Duodenal mucosa (tissue), 2 donors: ENCODE measurements at regions not wholly inside any gene's neighbourhood (a gene's known extent, or its start where the extent isn't known, plus 50 kb on each side); places are given as distances from the start of the nearest gene placed in this dataset.
"Not testable (repeated sequence)": the region's sequence is repeated elsewhere in the genome, so short reads cannot be mapped to it uniquely, and the experiment has no call there.

Experiments used
- H3K27ac ChIP-seq: one replicate; pipeline ENCODE4 v1.7.0; 2013; ENCODE audit warnings: low read depth, low read length
- H3K27me3 ChIP-seq, 2 donors: one replicate each; pipeline ENCODE4 v1.7.0; 2013; ENCODE audit warnings: low read length in 2 of 2, control low read depth in 1 of 2; ENCODE audit not compliant: insufficient read depth in 2 of 2, control insufficient read depth in 1 of 2
- H3K36me3 ChIP-seq, 2 donors: one replicate each; pipeline ENCODE4 v1.7.0; 2013; ENCODE audit warnings: low read length in 2 of 2, control low read depth in 1 of 2; ENCODE audit not compliant: insufficient read depth in 2 of 2, control insufficient read depth in 1 of 2
- H3K4me1 ChIP-seq, 2 donors: one replicate each; pipeline ENCODE4 v1.7.0; 2013; ENCODE audit warnings: low read length in 2 of 2, control low read depth in 1 of 2; ENCODE audit not compliant: insufficient read depth in 2 of 2, control insufficient read depth in 1 of 2
- H3K4me3 ChIP-seq, 2 donors: one replicate each; pipeline ENCODE4 v1.7.0; 2013; ENCODE audit warnings: low read length in 2 of 2, low read depth in 1 of 2
- H3K9ac ChIP-seq, 2 donors: one replicate each; pipeline ENCODE4 v1.7.0; 2013; ENCODE audit warnings: low read length in 2 of 2, low read depth in 1 of 2
- H3K9me3 ChIP-seq, 2 donors: one replicate each; pipeline ENCODE4 v1.7.0; 2013; ENCODE audit warnings: low read length in 2 of 2, control low read depth in 1 of 2; ENCODE audit not compliant: control insufficient read depth in 1 of 2

- Histone ChIP-seq H3K4me3 (no peak overlapping the region), H3K36me3 (no peaks in the 10 kb centered on the region), H3K9ac (no peak overlapping the region), H3K9me3 (no peaks in the 10 kb centered on the region), H3K4me1 (peaks cover under 1 to 7% of the 10 kb centered on the region in 2 donors), H3K27ac (no peak overlapping the region), H3K27me3 (no peaks in the 10 kb centered on the region)
Observed at GRCh38 chr1:60918867-60919266, 163.5 kb upstream of the NFIA start.

GRCh38 chr1:60916906-60917305 lies 165.5 kb upstream of the NFIA start:
- H3K9me3 ChIP-seq = no peaks in the 10 kb centered on the region
- H3K4me1 ChIP-seq = no peaks in the 10 kb centered on the region
- no peak overlapping the region for H3K27ac ChIP-seq
- no peak overlapping the region for H3K4me3 ChIP-seq
- H3K9ac ChIP-seq = no peak overlapping the region
- H3K36me3 ChIP-seq = no peaks in the 10 kb centered on the region
- H3K27me3 ChIP-seq = no peaks in the 10 kb centered on the region

DNA sequence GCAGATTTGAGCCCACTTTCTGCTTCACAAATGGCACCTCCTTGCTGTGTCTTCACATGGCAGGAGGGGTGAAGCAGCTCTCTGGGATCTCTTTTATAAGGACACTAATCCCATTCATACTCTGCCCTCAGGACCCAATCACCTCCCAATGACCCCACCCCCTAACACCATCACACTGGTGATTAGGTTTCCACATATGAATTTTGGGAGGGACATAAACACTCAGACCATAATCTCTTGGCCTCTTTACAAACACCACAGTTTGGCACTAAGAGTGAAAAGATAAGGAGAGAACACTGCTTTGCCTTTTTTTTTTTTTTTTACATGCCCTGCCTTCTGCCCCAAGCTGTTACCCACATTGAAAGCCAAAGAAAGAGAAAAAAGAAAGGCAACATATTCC lies 166.2 kb upstream of the NFIA start:
- H3K9me3 ChIP-seq = no peaks in the 10 kb centered on the region
- no peak overlapping the region for H3K9ac ChIP-seq
- H3K4me1 ChIP-seq = no peaks in the 10 kb centered on the region
- H3K4me3 ChIP-seq = no peak overlapping the region
- no peak overlapping the region for H3K27ac ChIP-seq
- no peaks in the 10 kb centered on the region for H3K27me3 ChIP-seq
- H3K36me3 ChIP-seq = no peaks in the 10 kb centered on the region

DNA sequence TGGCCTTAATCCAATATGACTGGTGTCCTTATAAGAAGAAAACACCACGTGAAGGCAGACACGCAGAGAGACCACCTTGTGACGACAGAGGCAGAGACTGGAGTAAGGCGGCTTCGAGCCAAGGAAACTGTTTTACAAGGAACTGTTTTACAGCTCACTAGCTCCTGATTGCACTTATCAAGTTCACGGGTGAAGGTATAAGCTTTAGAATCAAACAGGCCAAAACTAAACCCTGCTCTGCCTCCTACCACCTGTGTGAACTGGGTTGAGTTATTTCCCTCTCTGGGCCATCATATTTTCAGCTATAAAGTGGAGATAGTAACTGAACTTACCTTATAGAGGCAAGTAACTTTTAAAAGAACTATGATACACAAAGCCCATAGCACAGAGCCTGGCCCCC lies 166.9 kb upstream of the NFIA start:
- H3K27me3 ChIP-seq = no peaks in the 10 kb centered on the region
- H3K27ac ChIP-seq = no peak overlapping the region
- no peaks in the 10 kb centered on the region for H3K36me3 ChIP-seq
- no peaks in the 10 kb centered on the region for H3K9me3 ChIP-seq
- no peak overlapping the region for H3K4me3 ChIP-seq
- no peaks in the 10 kb centered on the region for H3K4me1 ChIP-seq
- H3K9ac ChIP-seq = no peak overlapping the region

GRCh38 chr1:60914982-60915381 lies 167.4 kb upstream of the NFIA start:
- no peak overlapping the region for H3K4me3 ChIP-seq
- no peak overlapping the region for H3K9ac ChIP-seq
- H3K36me3 ChIP-seq = no peaks in the 10 kb centered on the region
- H3K9me3 ChIP-seq = no peaks in the 10 kb centered on the region
- H3K27me3 ChIP-seq = no peaks in the 10 kb centered on the region
- H3K27ac ChIP-seq = no peak overlapping the region
- no peaks in the 10 kb centered on the region for H3K4me1 ChIP-seq

- H3K4me1 ChIP-seq, H3K9ac ChIP-seq, H3K36me3 ChIP-seq, H3K4me3 ChIP-seq, H3K27me3 ChIP-seq, H3K27ac ChIP-seq, H3K9me3 ChIP-seq: not testable (repeated sequence)
Observed at GRCh38 chr1:60913708-60914107, 168.7 kb upstream of the NFIA start.

DNA sequence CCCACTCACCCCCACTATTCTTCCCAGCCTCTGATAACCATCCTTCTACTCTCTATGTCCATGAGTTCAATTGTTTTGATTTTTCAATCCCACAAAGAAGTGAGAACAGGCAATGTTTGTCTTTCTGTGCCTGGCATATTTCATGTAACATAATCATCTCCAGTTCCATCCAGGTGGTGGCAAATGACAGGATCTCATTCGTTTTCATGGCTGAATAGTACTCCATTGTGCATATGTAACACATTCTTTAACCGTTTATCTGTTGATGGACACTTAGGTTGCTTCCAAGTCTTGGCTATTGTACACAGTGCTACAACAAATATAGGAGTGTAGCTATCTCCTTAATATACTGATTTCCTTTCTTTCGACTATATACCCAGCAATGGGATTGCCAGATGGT lies 169.3 kb upstream of the NFIA start:
- Histone ChIP-seq H3K27me3 (no peaks in the 10 kb centered on the region), H3K9me3 (no peaks in the 10 kb centered on the region), H3K27ac (no peak overlapping the region), H3K9ac (no peak overlapping the region), H3K36me3 (no peaks in the 10 kb centered on the region), H3K4me1 (no peaks in the 10 kb centered on the region), H3K4me3 (no peak overlapping the region)

DNA sequence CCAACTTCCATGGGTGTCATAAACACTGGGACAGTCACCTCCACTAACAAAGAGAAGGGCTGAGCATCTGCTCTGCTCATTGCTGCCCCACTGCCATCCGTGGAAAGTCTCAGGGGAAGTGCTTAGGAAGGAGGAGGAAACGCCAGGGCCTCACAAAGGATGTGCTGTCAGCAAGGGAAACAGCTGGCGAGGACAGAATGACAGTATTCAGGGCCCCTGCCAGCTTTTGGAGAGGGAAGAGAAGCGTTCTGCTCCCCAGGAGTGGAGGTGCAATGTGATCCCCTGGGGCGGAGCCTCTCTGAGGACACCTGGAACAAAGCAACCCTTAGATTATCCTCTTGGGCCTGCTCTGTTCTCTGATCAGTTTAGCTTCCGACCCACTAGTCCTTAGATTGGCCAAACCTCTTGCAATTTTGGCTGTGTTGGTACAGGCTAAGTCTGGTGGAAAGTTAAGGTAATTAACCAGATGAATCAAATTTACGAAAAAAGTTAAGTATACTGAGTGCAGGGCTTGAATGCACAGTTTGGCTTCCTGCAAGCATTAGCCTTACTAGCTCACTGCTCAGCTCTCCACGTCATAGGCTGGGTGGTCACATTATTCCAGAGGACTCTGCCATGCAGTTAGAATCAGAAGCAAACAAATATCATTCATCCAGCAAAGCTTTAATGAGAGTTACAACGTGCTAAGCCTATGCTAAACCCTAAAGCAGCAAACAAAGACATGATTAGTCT lies 170.2 kb upstream of the NFIA start:
- Histone ChIP-seq H3K4me1 (no peaks in the 10 kb centered on the region), H3K36me3 (no peaks in the 10 kb centered on the region), H3K9me3 (no peaks in the 10 kb centered on the region), H3K27ac (no peak overlapping the region), H3K4me3 (no peak overlapping the region), H3K9ac (no peak overlapping the region), H3K27me3 (no peaks in the 10 kb centered on the region)

- Histone ChIP-seq H3K4me1 (peaks cover 0 to 5% of the 10 kb centered on the region in 2 donors), H3K4me3 (no peak overlapping the region)
Observed at GRCh38 chr1:60908159-60908558, 174.2 kb upstream of the NFIA start.

GRCh38 chr1:60906526-60906925 lies 175.8 kb upstream of the NFIA start:
- H3K4me1 ChIP-seq = peaks cover 0 to 5% of the 10 kb centered on the region in 2 donors
- no peaks in the 10 kb centered on the region for H3K36me3 ChIP-seq
- no peak overlapping the region for H3K27ac ChIP-seq
- H3K27me3 ChIP-seq = no peaks in the 10 kb centered on the region
- H3K4me3 ChIP-seq = no peak overlapping the region
- no peaks in the 10 kb centered on the region for H3K9me3 ChIP-seq
- H3K9ac ChIP-seq = no peak overlapping the region

More at GRCh38 chr1:60908159-60908558, 174.2 kb upstream of the NFIA start:
- H3K27me3 ChIP-seq = no peaks in the 10 kb centered on the region
- no peaks in the 10 kb centered on the region for H3K36me3 ChIP-seq
- no peaks in the 10 kb centered on the region for H3K9me3 ChIP-seq
- no peak overlapping the region for H3K9ac ChIP-seq
- no peak overlapping the region for H3K27ac ChIP-seq

GRCh38 chr1:60906039-60906438 lies 176.3 kb upstream of the NFIA start:
- peaks cover 0 to 5% of the 10 kb centered on the region in 2 donors for H3K4me1 ChIP-seq
- H3K9me3 ChIP-seq = no peaks in the 10 kb centered on the region
- H3K36me3 ChIP-seq = no peaks in the 10 kb centered on the region
- H3K9ac ChIP-seq = no peak overlapping the region
- H3K4me3 ChIP-seq = no peak overlapping the region
- no peaks in the 10 kb centered on the region for H3K27me3 ChIP-seq
- H3K27ac ChIP-seq = no peak overlapping the region
